CD14-positive monocyte (primary cell): ENCODE measurements at regions not wholly inside any gene's neighbourhood (a gene's known extent, or its start where the extent isn't known, plus 50 kb on each side); places are given as distances from the start of the nearest gene placed in this dataset.

ENCODE experiments used
- DNase-seq, 3 donors: peaks; one replicate each; pipeline ENCODE4 v3.0.0-alpha.2; 2011 to 2022
- H2AFZ ChIP-seq: 2 replicates; pipeline ENCODE4 v1.6.0; 2012; ENCODE audit warnings: mild to moderate bottlenecking, low read depth, low read length, inconsistent platforms; ENCODE audit not compliant: insufficient read depth, poor library complexity, severe bottlenecking
- H3K27ac ChIP-seq, 2 donors: 1 replicate in 1 of 2; 2 replicates in 1 of 2; pipeline ENCODE4 v1.5.1; 2012 to 2013; ENCODE audit warnings: low read length in 2 of 2, control low read depth in 1 of 2, inconsistent platforms in 1 of 2, low read depth in 1 of 2, mild to moderate bottlenecking in 1 of 2
- H3K27me3 ChIP-seq, 2 donors: one replicate each; pipeline versions ENCODE4 v1.6.0 to v1.6.1; 2011 to 2013; ENCODE audit warnings: low read length in 2 of 2; ENCODE audit not compliant: control insufficient read depth in 2 of 2, insufficient read depth in 2 of 2
- H3K36me3 ChIP-seq, 2 donors: replicated peaks in 1 of 2; 1 replicate in 1 of 2; 2 replicates in 1 of 2; pipeline versions ENCODE4 v1.5.1 to v1.6.1; 2012 to 2013; ENCODE audit warnings: low read length in 2 of 2, control low read depth in 1 of 2, inconsistent platforms in 1 of 2, mild to moderate bottlenecking in 1 of 2; ENCODE audit not compliant: insufficient read depth in 2 of 2, control insufficient read depth in 1 of 2
- H3K4me1 ChIP-seq, 2 donors: 1 replicate in 1 of 2; 2 replicates in 1 of 2; pipeline versions ENCODE4 v1.5.1 to v1.6.1; 2012 to 2013; ENCODE audit warnings: low read length in 2 of 2, control low read depth in 1 of 2, inconsistent platforms in 1 of 2, mild to moderate bottlenecking in 1 of 2, moderate library complexity in 1 of 2; ENCODE audit not compliant: insufficient read depth in 2 of 2, control insufficient read depth in 1 of 2
- H3K4me2 ChIP-seq: replicated peaks from 2 replicates; pipeline ENCODE3; 2012; ENCODE audit warnings: low read length, moderate library complexity, mild to moderate bottlenecking; ENCODE audit not compliant: poor library complexity, severe bottlenecking; ENCODE audit errors: extremely low read depth
- H3K4me3 ChIP-seq, 3 experiments: fragments of 200-600 bp in 1 of 3; sonication (generic) in 1 of 3; replicated peaks in 1 of 3; 1 replicate in 2 of 3; 2 replicates in 1 of 3; pipeline ENCODE4 v1.5.1; 2011 to 2013; ENCODE audit warnings: low read length in 3 of 3, mild to moderate bottlenecking in 3 of 3, control low read depth in 2 of 3, low read depth in 2 of 3, inconsistent platforms in 1 of 3, moderate library complexity in 1 of 3
- H3K79me2 ChIP-seq: 2 replicates; pipeline ENCODE4 v1.6.0; 2012; ENCODE audit warnings: mild to moderate bottlenecking, control low read depth, inconsistent platforms, low read length, moderate library complexity; ENCODE audit not compliant: insufficient read depth
- H3K9ac ChIP-seq: 2 replicates; pipeline ENCODE4 v1.6.0; 2017; ENCODE audit warnings: low read length, mild to moderate bottlenecking; ENCODE audit not compliant: insufficient read depth, poor library complexity, severe bottlenecking
- H3K9me3 ChIP-seq, 2 donors: replicated peaks in 1 of 2; 1 replicate in 1 of 2; 2 replicates in 1 of 2; pipeline versions ENCODE4 v1.5.1 to v1.6.1; 2012 to 2013; ENCODE audit warnings: low read length in 2 of 2, control low read depth in 1 of 2; ENCODE audit not compliant: control insufficient read depth in 1 of 2, insufficient read depth in 1 of 2
- H4K20me1 ChIP-seq: 2 replicates; pipeline ENCODE4 v1.6.0; 2012; ENCODE audit warnings: mild to moderate bottlenecking, low read length, control low read depth, moderate library complexity; ENCODE audit not compliant: insufficient read depth
- H3K27ac Mint-ChIP-seq, 7 donors: one replicate each; pipeline ENCODE4 v1.8.0; 2020; ENCODE audit warnings: mild to moderate bottlenecking in 7 of 7, mixed read lengths in 7 of 7, moderate library complexity in 6 of 7, inconsistent platforms in 2 of 7
- H3K27me3 Mint-ChIP-seq, 3 donors: one replicate each; pipeline ENCODE4 v1.8.0; 2021 to 2022; ENCODE audit warnings: low read depth in 3 of 3, mild to moderate bottlenecking in 3 of 3, mixed read lengths in 3 of 3, moderate library complexity in 3 of 3, inconsistent platforms in 1 of 3
- H3K36me3 Mint-ChIP-seq, 2 donors: one replicate each; pipeline ENCODE4 v1.8.0; 2020; ENCODE audit warnings: mixed read lengths in 2 of 2, inconsistent platforms in 1 of 2, mild to moderate bottlenecking in 1 of 2
- H3K4me1 Mint-ChIP-seq: one replicate; pipeline ENCODE4 v1.8.0; 2020; ENCODE audit warnings: mild to moderate bottlenecking, mixed read lengths
- H3K4me3 Mint-ChIP-seq, 2 donors: one replicate each; pipeline ENCODE4 v1.8.0; 2020; ENCODE audit warnings: mild to moderate bottlenecking in 2 of 2, mixed read lengths in 2 of 2, moderate library complexity in 1 of 2
- H3K9me3 Mint-ChIP-seq, 7 donors: one replicate each; pipeline ENCODE4 v1.8.0; 2020 to 2022; ENCODE audit warnings: mixed read lengths in 7 of 7, mild to moderate bottlenecking in 6 of 7, moderate library complexity in 6 of 7, inconsistent platforms in 2 of 7
- CTCF ChIP-seq: fragments of 200-600 bp; IDR thresholded peaks from one replicate; pipeline ENCODE4 v1.8.0; 2022; ENCODE audit warnings: antibody characterized with exemption, mild to moderate bottlenecking
- WGBS: methylation state at CpG from one replicate; pipeline ENCODE4 v1.1.5; 2013; ENCODE audit warnings: missing lambda C conversion rate; ENCODE audit not compliant: insufficient coverage; 5-methylcytosine and 5-hydroxymethylcytosine counted together
- intact Hi-C, 2 donors: fragments of 100-400 bp; cut with micrococcal nuclease; formaldehyde crosslinking; loops; one replicate each; pipeline versions ENCODE4 v1.15.0 to v1.15.1; 2023

DNA sequence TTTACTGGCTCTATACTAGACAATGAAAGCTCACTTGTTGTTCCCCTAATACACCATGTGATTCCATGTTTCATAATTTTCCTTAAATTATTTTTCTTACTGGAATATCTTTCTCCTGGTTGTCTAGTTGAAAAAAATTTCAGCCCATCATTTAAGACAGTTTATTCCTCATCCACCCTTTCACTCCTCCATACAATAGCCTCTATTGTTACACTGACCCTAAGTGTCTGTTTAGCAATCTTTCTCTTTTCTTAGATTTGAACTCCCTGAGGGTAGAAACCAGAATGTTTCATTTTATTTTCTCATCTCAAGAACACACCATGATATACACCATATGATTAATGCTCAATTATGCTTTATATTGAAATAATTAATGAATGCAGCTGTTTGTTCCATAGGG is 413.4 kb upstream of the ITGA1 start:
- Histone ChIP-seq H2AFZ (no peak overlapping the region), H3K27ac (no peak overlapping the region), H3K79me2 (no peaks in the 10 kb centered on the region), H3K9ac (no peak overlapping the region), H3K9me3 (peaks cover 0 to 3% of the 10 kb centered on the region in 2 donors), H3K27me3 (no peaks in the 10 kb centered on the region), H3K4me3 (no peak overlapping the region), H3K4me1 (no peaks in the 10 kb centered on the region), H3K4me2 (no peak overlapping the region), H3K36me3 (no peaks in the 10 kb centered on the region), H4K20me1 (no peaks in the 10 kb centered on the region)
- peaks cover 0 to 4% (median 3%) of the 10 kb centered on the region in 7 donors for H3K9me3 Mint-ChIP-seq
- TF ChIP-seq CTCF, result no peak
- H3K36me3 Mint-ChIP-seq, result no peaks in the 10 kb centered on the region
- DNase-seq, result no peak
- H3K4me1 Mint-ChIP-seq, result no peaks in the 10 kb centered on the region
- no peak overlapping the region for H3K27ac Mint-ChIP-seq
- H3K4me3 Mint-ChIP-seq, result no peak overlapping the region
- no peaks in the 10 kb centered on the region for H3K27me3 Mint-ChIP-seq
- intact Hi-C loops, result no loop called here

DNA sequence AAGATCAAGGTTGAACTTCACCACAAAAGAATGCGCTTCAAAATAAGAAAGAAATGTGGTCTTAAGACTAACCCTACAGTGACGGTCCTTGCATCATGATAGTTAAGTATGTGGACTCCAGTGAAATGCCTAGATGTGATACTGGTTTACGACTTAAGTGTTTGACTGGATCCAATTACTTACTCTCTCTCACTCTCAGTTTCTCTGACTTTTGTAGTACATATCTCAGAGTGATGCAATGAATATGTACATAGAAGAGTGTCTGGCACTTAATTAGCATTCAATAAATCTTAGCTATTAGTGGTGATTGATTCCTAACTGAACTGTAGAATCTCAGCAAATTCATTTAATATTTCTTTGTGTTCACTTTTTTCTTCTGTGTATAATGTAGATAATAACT is 411.7 kb upstream of the ITGA1 start:
- no peak for TF ChIP-seq CTCF
- Histone ChIP-seq H3K4me1 (no peaks in the 10 kb centered on the region), H3K36me3 (no peaks in the 10 kb centered on the region), H3K9ac (no peak overlapping the region), H3K4me3 (no peak overlapping the region), H4K20me1 (no peaks in the 10 kb centered on the region), H3K79me2 (no peaks in the 10 kb centered on the region), H2AFZ (no peak overlapping the region), H3K27me3 (no peaks in the 10 kb centered on the region), H3K27ac (no peak overlapping the region), H3K9me3 (peaks cover 3 to 5% of the 10 kb centered on the region in 2 donors), H3K4me2 (no peak overlapping the region)
- H3K27ac Mint-ChIP-seq, result no peak overlapping the region
- H3K4me3 Mint-ChIP-seq, result no peak overlapping the region
- no peaks in the 10 kb centered on the region for H3K36me3 Mint-ChIP-seq
- intact Hi-C loops, result no loop called here
- peaks cover 0 to 4% (median 2%) of the 10 kb centered on the region in 7 donors for H3K9me3 Mint-ChIP-seq
- H3K27me3 Mint-ChIP-seq, result no peaks in the 10 kb centered on the region
- no peaks in the 10 kb centered on the region for H3K4me1 Mint-ChIP-seq
- no peak for DNase-seq
- WGBS, result no CpG with 5 or more reads among the region's 3 CpGs
